ENCODE measurements at regions not wholly inside any gene's neighbourhood (a gene's known extent, or its start where the extent isn't known, plus 50 kb on each side); places are given as distances from the start of the nearest gene placed in this dataset.

DNA sequence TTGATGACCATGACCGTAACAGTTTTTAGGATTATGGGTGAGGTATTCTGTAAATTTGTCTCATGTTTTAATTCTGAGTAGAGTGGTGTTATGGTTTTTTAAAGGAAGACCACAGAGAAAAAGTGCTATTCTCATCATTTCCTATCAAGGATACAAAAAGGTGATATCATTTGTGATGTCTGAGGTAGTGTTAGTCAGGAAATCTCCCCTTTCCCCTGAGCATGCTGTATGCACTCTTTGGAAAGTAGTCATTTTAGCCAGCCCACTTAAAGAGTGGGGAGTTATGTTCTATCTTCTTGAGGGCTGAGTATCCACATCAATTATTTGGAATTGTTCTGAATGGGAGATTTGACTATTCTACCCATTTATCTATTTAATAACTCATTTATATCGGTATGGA is 414.2 kb upstream of the SLC14A2 start:
- no peak for TF ChIP-seq POLR2A (IDR thresholded peaks at IDR 0.05; ENCODE audit: low read depth)
- TF ChIP-seq, protein P1, sequence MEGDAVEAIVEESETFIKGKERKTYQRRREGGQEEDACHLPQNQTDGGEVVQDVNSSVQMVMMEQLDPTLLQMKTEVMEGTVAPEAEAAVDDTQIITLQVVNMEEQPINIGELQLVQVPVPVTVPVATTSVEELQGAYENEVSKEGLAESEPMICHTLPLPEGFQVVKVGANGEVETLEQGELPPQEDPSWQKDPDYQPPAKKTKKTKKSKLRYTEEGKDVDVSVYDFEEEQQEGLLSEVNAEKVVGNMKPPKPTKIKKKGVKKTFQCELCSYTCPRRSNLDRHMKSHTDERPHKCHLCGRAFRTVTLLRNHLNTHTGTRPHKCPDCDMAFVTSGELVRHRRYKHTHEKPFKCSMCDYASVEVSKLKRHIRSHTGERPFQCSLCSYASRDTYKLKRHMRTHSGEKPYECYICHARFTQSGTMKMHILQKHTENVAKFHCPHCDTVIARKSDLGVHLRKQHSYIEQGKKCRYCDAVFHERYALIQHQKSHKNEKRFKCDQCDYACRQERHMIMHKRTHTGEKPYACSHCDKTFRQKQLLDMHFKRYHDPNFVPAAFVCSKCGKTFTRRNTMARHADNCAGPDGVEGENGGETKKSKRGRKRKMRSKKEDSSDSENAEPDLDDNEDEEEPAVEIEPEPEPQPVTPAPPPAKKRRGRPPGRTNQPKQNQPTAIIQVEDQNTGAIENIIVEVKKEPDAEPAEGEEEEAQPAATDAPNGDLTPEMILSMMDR (IDR thresholded peaks at IDR 0.05), result no peak
- TF ChIP-seq POLR2AphosphoS5 (IDR thresholded peaks at IDR 0.05), result no peak
- TF ChIP-seq EP300 (IDR thresholded peaks at IDR 0.05), result no peak
